Sigmoid colon (tissue), 3 donors: ENCODE measurements at regions not wholly inside any gene's neighbourhood (a gene's known extent, or its start where the extent isn't known, plus 50 kb on each side); places are given as distances from the start of the nearest gene placed in this dataset.

Experiments used
- CTCF ChIP-seq, 4 experiments: fragments of 450-650 bp in 3 of 4; fragments of 200-600 bp in 1 of 4; IDR thresholded peaks; one replicate each; pipeline ENCODE4 v1.5.1; 2016 to 2019; ENCODE audit warnings: antibody characterized with exemption in 4 of 4, mild to moderate bottlenecking in 3 of 4, moderate library complexity in 2 of 4
- POLR2A ChIP-seq, 2 donors: fragments of 450-650 bp; IDR thresholded peaks; one replicate each; pipeline ENCODE4 v1.6.1; 2016; ENCODE audit warnings: antibody characterized with exemption in 2 of 2, mild to moderate bottlenecking in 2 of 2, moderate library complexity in 2 of 2

- TF ChIP-seq CTCF (IDR thresholded peaks at IDR 0.05) (no peak), POLR2A (IDR thresholded peaks at IDR 0.05) (no peak)
Observed at GRCh38 chrX:27162496-27162895, 300.6 kb downstream of the PPP4R3C start.
